AG10803 (cell line): ENCODE measurements at regions not wholly inside any gene's neighbourhood (a gene's known extent, or its start where the extent isn't known, plus 50 kb on each side); places are given as distances from the start of the nearest gene placed in this dataset.

ENCODE experiments used
- DNase-seq: peaks from one replicate; pipeline ENCODE4 v3.0.0; 2010; ENCODE audit warnings: low read depth
- H3K4me3 ChIP-seq: 2 replicates; pipeline ENCODE4 v1.5.1; 2011; ENCODE audit warnings: mild to moderate bottlenecking, low read length, control low read depth
- TF ChIP-seq, protein P1 (sequence below): conservative IDR thresholded peaks from 2 replicates; pipeline ENCODE4 v1.5.1; 2011; ENCODE audit warnings: mild to moderate bottlenecking, low read length, control low read depth, inconsistent platforms

GRCh38 chr2:179343945-179344279, 79.3 kb upstream of the SESTD1 start:
- DNase-seq, result no peak
- TF ChIP-seq, protein P1, sequence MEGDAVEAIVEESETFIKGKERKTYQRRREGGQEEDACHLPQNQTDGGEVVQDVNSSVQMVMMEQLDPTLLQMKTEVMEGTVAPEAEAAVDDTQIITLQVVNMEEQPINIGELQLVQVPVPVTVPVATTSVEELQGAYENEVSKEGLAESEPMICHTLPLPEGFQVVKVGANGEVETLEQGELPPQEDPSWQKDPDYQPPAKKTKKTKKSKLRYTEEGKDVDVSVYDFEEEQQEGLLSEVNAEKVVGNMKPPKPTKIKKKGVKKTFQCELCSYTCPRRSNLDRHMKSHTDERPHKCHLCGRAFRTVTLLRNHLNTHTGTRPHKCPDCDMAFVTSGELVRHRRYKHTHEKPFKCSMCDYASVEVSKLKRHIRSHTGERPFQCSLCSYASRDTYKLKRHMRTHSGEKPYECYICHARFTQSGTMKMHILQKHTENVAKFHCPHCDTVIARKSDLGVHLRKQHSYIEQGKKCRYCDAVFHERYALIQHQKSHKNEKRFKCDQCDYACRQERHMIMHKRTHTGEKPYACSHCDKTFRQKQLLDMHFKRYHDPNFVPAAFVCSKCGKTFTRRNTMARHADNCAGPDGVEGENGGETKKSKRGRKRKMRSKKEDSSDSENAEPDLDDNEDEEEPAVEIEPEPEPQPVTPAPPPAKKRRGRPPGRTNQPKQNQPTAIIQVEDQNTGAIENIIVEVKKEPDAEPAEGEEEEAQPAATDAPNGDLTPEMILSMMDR, result no peak
- no peak overlapping the region for H3K4me3 ChIP-seq

- TF ChIP-seq, protein P1, result no peak
- DNase-seq, result no peak
- no peak overlapping the region for H3K4me3 ChIP-seq
These were observed 76.7 kb upstream of the SESTD1 start for GRCh38 chr2:179341152-179341866.

- peak; percentile 77 for DNase-seq
- TF ChIP-seq, protein P1, result peak; percentile 50
- no peak overlapping the region for H3K4me3 ChIP-seq
These were observed 76.0 kb upstream of the SESTD1 start for GRCh38 chr2:179340678-179341077.

- TF ChIP-seq, protein P1, result no peak
- peak; percentile 74 for DNase-seq
- H3K4me3 ChIP-seq, result no peak overlapping the region
These were observed 74.0 kb upstream of the SESTD1 start for GRCh38 chr2:179338681-179339080.

GRCh38 chr2:179336782-179337534, 72.3 kb upstream of the SESTD1 start:
- peak; percentile 84 for DNase-seq
- no peak overlapping the region for H3K4me3 ChIP-seq
- TF ChIP-seq, protein P1, result no peak

DNA sequence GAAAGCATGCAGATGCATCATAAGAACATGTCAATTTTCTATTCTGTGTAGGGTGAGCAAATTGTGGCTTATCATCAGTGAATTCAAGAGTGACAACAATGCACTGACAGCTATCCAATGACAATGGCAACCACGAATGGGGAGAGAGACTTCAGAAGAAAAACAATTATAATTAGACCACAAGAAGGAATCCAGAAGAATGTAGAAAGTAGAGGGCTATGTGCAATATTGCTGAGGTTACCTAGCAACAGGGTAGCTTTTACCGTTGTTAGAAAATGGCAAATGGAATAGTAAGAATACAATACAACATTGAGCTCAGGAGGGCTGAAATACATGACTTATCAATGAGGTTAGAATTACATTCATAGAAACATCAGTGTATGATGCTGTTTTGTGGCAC, 71.1 kb upstream of the SESTD1 start:
- H3K4me3 ChIP-seq, result no peak overlapping the region
- TF ChIP-seq, protein P1, result no peak
- peak; percentile 37 for DNase-seq

DNA sequence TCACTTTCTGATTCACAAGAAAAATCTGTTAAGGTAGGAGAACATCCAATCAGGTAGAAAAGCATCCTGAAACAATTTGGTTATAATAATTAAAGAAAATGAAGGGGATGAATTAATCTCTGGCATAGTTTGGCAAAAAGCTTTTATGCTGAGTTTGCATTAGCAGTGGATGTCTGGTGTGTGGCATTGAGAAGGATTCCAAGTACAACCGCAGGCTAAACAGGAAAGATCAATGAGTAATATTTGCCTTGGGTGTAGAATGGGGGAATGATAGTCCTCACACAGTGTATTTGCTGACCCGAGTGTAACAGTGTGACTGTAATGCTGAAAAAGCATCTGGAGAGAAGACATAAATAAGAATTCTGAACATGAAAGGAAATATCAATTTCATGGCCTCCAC, 68.3 kb upstream of the SESTD1 start:
- DNase-seq, result peak; percentile 47
- TF ChIP-seq, protein P1, result no peak
- H3K4me3 ChIP-seq, result no peak overlapping the region
